ENCODE measurements at regions not wholly inside any gene's neighbourhood (a gene's known extent, or its start where the extent isn't known, plus 50 kb on each side); places are given as distances from the start of the nearest gene placed in this dataset.

- TF ChIP-seq PPARA (CRISPR knock-in tag; IDR thresholded peaks at IDR 0.05; ENCODE audit: borderline replicate concordance) (no peak), RARB (CRISPR knock-in tag; IDR thresholded peaks at IDR 0.05) (no peak), GLIS3 (CRISPR knock-in tag; IDR thresholded peaks at IDR 0.05) (no peak), PATZ1 (CRISPR knock-in tag; IDR thresholded peaks at IDR 0.05; ENCODE audit: borderline replicate concordance) (no peak), ARNTL (CRISPR knock-in tag; IDR thresholded peaks at IDR 0.05; ENCODE audit: borderline replicate concordance, low read depth) (no peak), ZFP30 (CRISPR knock-in tag; IDR thresholded peaks at IDR 0.05) (no peak), CSRNP3 (CRISPR knock-in tag; IDR thresholded peaks at IDR 0.05) (no peak), ZNF8 (CRISPR knock-in tag; IDR thresholded peaks at IDR 0.05) (no peak), ZNF70 (CRISPR knock-in tag; IDR thresholded peaks at IDR 0.05) (no peak), SNAI2 (CRISPR knock-in tag; IDR thresholded peaks at IDR 0.05) (no peak)
Measured at GRCh38 chr1:78211483-78212092, 165.8 kb downstream of the GIPC2 start.
